ENCODE measurements at regions not wholly inside any gene's neighbourhood (a gene's known extent, or its start where the extent isn't known, plus 50 kb on each side); places are given as distances from the start of the nearest gene placed in this dataset.
"Not testable (repeated sequence)": the region's sequence is repeated elsewhere in the genome, so short reads cannot be mapped to it uniquely, and the experiment has no call there.

GRCh38 chr6:149237464-149237863, 80.0 kb upstream of the TAB2 start:
- H3K4me3 ChIP-seq (ENCODE audit: control insufficient read depth in 1 of 7, extremely low read depth in 1 of 7, insufficient read depth in 4 of 7, low read depth in 2 of 7, low read length in 6 of 7) = no peak overlapping the region
- H3K9me3 ChIP-seq (ENCODE audit: control extremely low read depth in 1 of 5, control insufficient read depth in 4 of 5, insufficient read depth in 2 of 5, low read depth in 1 of 5, low read length in 4 of 5) = peaks cover 0 to 18% (median 3%) of the 10 kb centered on the region in 5 experiments
- 97% methylated on average over 6 of the region's 6 CpGs for WGBS (ENCODE audit: insufficient coverage)
- H3K4me1 ChIP-seq (ENCODE audit: control extremely low read depth in 1 of 4, control insufficient read depth in 4 of 4, insufficient read depth in 4 of 4, low read length in 3 of 4) = peaks cover 7 to 34% (median 29%) of the 10 kb centered on the region in 4 experiments
- ChIA-PET CTCF (interaction anchor here (2.0 kb wide), 1 partner anchor 14 kb away, joined by 4 read pairs; no protein-coding TSS in a partner anchor), POLR2A (no interaction called here)
- H3K27ac ChIP-seq (ENCODE audit: insufficient read depth in 1 of 2, low read depth in 1 of 2, low read length in 2 of 2, poor library complexity in 1 of 2, severe bottlenecking in 2 of 2) = no peak overlapping the region
- H3K36me3 ChIP-seq (ENCODE audit: control insufficient read depth in 4 of 4, insufficient read depth in 4 of 4, low read length in 3 of 4) = no peaks in the 10 kb centered on the region
- no peak for DNase-seq
- H3K27me3 ChIP-seq (replicated peaks in 2 of 5; ENCODE audit: control insufficient read depth in 4 of 5, insufficient read depth in 5 of 5, low read length in 4 of 5) = no peaks in the 10 kb centered on the region

- Histone ChIP-seq H3K27ac (ENCODE audit: insufficient read depth in 1 of 2, low read depth in 1 of 2, low read length in 2 of 2, poor library complexity in 1 of 2, severe bottlenecking in 2 of 2) (no peak overlapping the region), H3K9me3 (ENCODE audit: control extremely low read depth in 1 of 5, control insufficient read depth in 4 of 5, insufficient read depth in 2 of 5, low read depth in 1 of 5, low read length in 4 of 5) (peaks cover 0 to 20% (median 3%) of the 10 kb centered on the region in 5 experiments), H3K27me3 (replicated peaks in 2 of 5; ENCODE audit: control insufficient read depth in 4 of 5, insufficient read depth in 5 of 5, low read length in 4 of 5) (no peaks in the 10 kb centered on the region), H3K4me3 (ENCODE audit: control insufficient read depth in 1 of 7, extremely low read depth in 1 of 7, insufficient read depth in 4 of 7, low read depth in 2 of 7, low read length in 6 of 7) (no peak overlapping the region), H3K4me1 (ENCODE audit: control extremely low read depth in 1 of 4, control insufficient read depth in 4 of 4, insufficient read depth in 4 of 4, low read length in 3 of 4) (peaks cover 7 to 12% (median 11%) of the 10 kb centered on the region in 4 experiments), H3K36me3 (ENCODE audit: control insufficient read depth in 4 of 4, insufficient read depth in 4 of 4, low read length in 3 of 4) (no peaks in the 10 kb centered on the region)
- POLR2A ChIA-PET = no interaction called here
- no peak for DNase-seq
- CTCF ChIA-PET = no interaction called here
- WGBS (ENCODE audit: insufficient coverage) = 100% methylated on average over 2 of the region's 6 CpGs
Observed at GRCh38 chr6:149239573-149240209, 77.8 kb upstream of the TAB2 start.

- DNase-seq = no peak
- WGBS (ENCODE audit: insufficient coverage) = 96% methylated on average over 5 of the region's 5 CpGs
- Histone ChIP-seq H3K27ac (ENCODE audit: insufficient read depth in 1 of 2, low read depth in 1 of 2, low read length in 2 of 2, poor library complexity in 1 of 2, severe bottlenecking in 2 of 2) (no peak overlapping the region), H3K4me3 (ENCODE audit: control insufficient read depth in 1 of 7, extremely low read depth in 1 of 7, insufficient read depth in 4 of 7, low read depth in 2 of 7, low read length in 6 of 7) (no peak overlapping the region), H3K9me3 (ENCODE audit: control extremely low read depth in 1 of 5, control insufficient read depth in 4 of 5, insufficient read depth in 2 of 5, low read depth in 1 of 5, low read length in 4 of 5) (peaks cover 0 to 20% (median 3%) of the 10 kb centered on the region in 5 experiments), H3K27me3 (replicated peaks in 2 of 5; ENCODE audit: control insufficient read depth in 4 of 5, insufficient read depth in 5 of 5, low read length in 4 of 5) (no peaks in the 10 kb centered on the region), H3K4me1 (ENCODE audit: control extremely low read depth in 1 of 4, control insufficient read depth in 4 of 4, insufficient read depth in 4 of 4, low read length in 3 of 4) (peaks cover 0 to 11% (median 7%) of the 10 kb centered on the region in 4 experiments), H3K36me3 (ENCODE audit: control insufficient read depth in 4 of 4, insufficient read depth in 4 of 4, low read length in 3 of 4) (no peaks in the 10 kb centered on the region)
- ChIA-PET POLR2A (no interaction called here), CTCF (no interaction called here)
Observed at GRCh38 chr6:149242883-149243282, 74.6 kb upstream of the TAB2 start.

- Histone ChIP-seq H3K27me3 (replicated peaks in 2 of 5; ENCODE audit: control insufficient read depth in 4 of 5, insufficient read depth in 5 of 5, low read length in 4 of 5) (no peaks in the 10 kb centered on the region), H3K4me1 (ENCODE audit: control extremely low read depth in 1 of 4, control insufficient read depth in 4 of 4, insufficient read depth in 4 of 4, low read length in 3 of 4) (peaks cover 0 to 12% (median 7%) of the 10 kb centered on the region in 4 experiments), H3K27ac (ENCODE audit: insufficient read depth in 1 of 2, low read depth in 1 of 2, low read length in 2 of 2, poor library complexity in 1 of 2, severe bottlenecking in 2 of 2) (no peak overlapping the region), H3K9me3 (ENCODE audit: control extremely low read depth in 1 of 5, control insufficient read depth in 4 of 5, insufficient read depth in 2 of 5, low read depth in 1 of 5, low read length in 4 of 5) (peaks cover 0 to 15% (median 3%) of the 10 kb centered on the region in 5 experiments), H3K36me3 (ENCODE audit: control insufficient read depth in 4 of 4, insufficient read depth in 4 of 4, low read length in 3 of 4) (no peaks in the 10 kb centered on the region), H3K4me3 (ENCODE audit: control insufficient read depth in 1 of 7, extremely low read depth in 1 of 7, insufficient read depth in 4 of 7, low read depth in 2 of 7, low read length in 6 of 7) (no peak overlapping the region)
- ChIA-PET CTCF (no interaction called here), POLR2A (no interaction called here)
- WGBS (ENCODE audit: insufficient coverage) = 86% methylated on average over 7 of the region's 7 CpGs
- no peak for DNase-seq
Observed at GRCh38 chr6:149244105-149244504, 73.4 kb upstream of the TAB2 start.

GRCh38 chr6:149246691-149247384, 70.7 kb upstream of the TAB2 start:
- peaks cover 0 to 14% (median 8%) of the 10 kb centered on the region in 4 experiments for H3K4me1 ChIP-seq (ENCODE audit: control extremely low read depth in 1 of 4, control insufficient read depth in 4 of 4, insufficient read depth in 4 of 4, low read length in 3 of 4)
- no peaks in the 10 kb centered on the region for H3K27me3 ChIP-seq (replicated peaks in 2 of 5; ENCODE audit: control insufficient read depth in 4 of 5, insufficient read depth in 5 of 5, low read length in 4 of 5)
- peak in 2 of 3 donors; percentile 32 to 48 for DNase-seq
- POLR2A ChIA-PET = no interaction called here
- CTCF ChIA-PET = interaction anchor here (1.0 to 1.6 kb wide), 2 partner anchors 14 to 18 kb away, joined by 3 read pairs; no protein-coding TSS in a partner anchor
- H3K4me3 ChIP-seq (ENCODE audit: control insufficient read depth in 1 of 7, extremely low read depth in 1 of 7, insufficient read depth in 4 of 7, low read depth in 2 of 7, low read length in 6 of 7) = peak overlapping the region in 2 of 7 experiments; percentile 3 to 7
- H3K36me3 ChIP-seq (ENCODE audit: control insufficient read depth in 4 of 4, insufficient read depth in 4 of 4, low read length in 3 of 4) = no peaks in the 10 kb centered on the region
- no peak overlapping the region for H3K27ac ChIP-seq (ENCODE audit: insufficient read depth in 1 of 2, low read depth in 1 of 2, low read length in 2 of 2, poor library complexity in 1 of 2, severe bottlenecking in 2 of 2)
- WGBS (ENCODE audit: insufficient coverage) = 69% methylated on average over 13 of the region's 13 CpGs
- H3K9me3 ChIP-seq (ENCODE audit: control extremely low read depth in 1 of 5, control insufficient read depth in 4 of 5, insufficient read depth in 2 of 5, low read depth in 1 of 5, low read length in 4 of 5) = peaks cover 0 to 1% (median 0%) of the 10 kb centered on the region in 5 experiments

- Histone ChIP-seq H3K36me3 (ENCODE audit: control insufficient read depth in 4 of 4, insufficient read depth in 4 of 4, low read length in 3 of 4) (no peaks in the 10 kb centered on the region), H3K27me3 (replicated peaks in 2 of 5; ENCODE audit: control insufficient read depth in 4 of 5, insufficient read depth in 5 of 5, low read length in 4 of 5) (no peaks in the 10 kb centered on the region), H3K4me3 (ENCODE audit: control insufficient read depth in 1 of 7, extremely low read depth in 1 of 7, insufficient read depth in 4 of 7, low read depth in 2 of 7, low read length in 6 of 7) (no peak overlapping the region), H3K27ac (ENCODE audit: insufficient read depth in 1 of 2, low read depth in 1 of 2, low read length in 2 of 2, poor library complexity in 1 of 2, severe bottlenecking in 2 of 2) (no peak overlapping the region), H3K9me3 (ENCODE audit: control extremely low read depth in 1 of 5, control insufficient read depth in 4 of 5, insufficient read depth in 2 of 5, low read depth in 1 of 5, low read length in 4 of 5) (peaks cover 0 to 1% (median 0%) of the 10 kb centered on the region in 5 experiments), H3K4me1 (ENCODE audit: control extremely low read depth in 1 of 4, control insufficient read depth in 4 of 4, insufficient read depth in 4 of 4, low read length in 3 of 4) (peaks cover 0 to 14% (median 8%) of the 10 kb centered on the region in 4 experiments)
- 97% methylated on average over 6 of the region's 6 CpGs for WGBS (ENCODE audit: insufficient coverage)
- CTCF ChIA-PET = interaction anchor here (1.0 to 1.6 kb wide), 2 partner anchors 15 to 19 kb away, joined by 3 read pairs; no protein-coding TSS in a partner anchor
- DNase-seq = no peak
- POLR2A ChIA-PET = no interaction called here
Observed at GRCh38 chr6:149247385-149247763, 70.1 kb upstream of the TAB2 start.

GRCh38 chr6:149248263-149248662, 69.2 kb upstream of the TAB2 start:
- H3K9me3 ChIP-seq (ENCODE audit: control extremely low read depth in 1 of 5, control insufficient read depth in 4 of 5, insufficient read depth in 2 of 5, low read depth in 1 of 5, low read length in 4 of 5); H3K27me3 ChIP-seq (replicated peaks in 2 of 5; ENCODE audit: control insufficient read depth in 4 of 5, insufficient read depth in 5 of 5, low read length in 4 of 5); H3K27ac ChIP-seq (ENCODE audit: insufficient read depth in 1 of 2, low read depth in 1 of 2, low read length in 2 of 2, poor library complexity in 1 of 2, severe bottlenecking in 2 of 2); DNase-seq; H3K36me3 ChIP-seq (ENCODE audit: control insufficient read depth in 4 of 4, insufficient read depth in 4 of 4, low read length in 3 of 4); H3K4me3 ChIP-seq (ENCODE audit: control insufficient read depth in 1 of 7, extremely low read depth in 1 of 7, insufficient read depth in 4 of 7, low read depth in 2 of 7, low read length in 6 of 7): not testable (repeated sequence)
- CTCF ChIA-PET = interaction anchor here (0.8 to 1.6 kb wide), 2 partner anchors 12 to 16 kb away, joined by 3 read pairs; no protein-coding TSS in a partner anchor
- H3K4me1 ChIP-seq (ENCODE audit: control extremely low read depth in 1 of 4, control insufficient read depth in 4 of 4, insufficient read depth in 4 of 4, low read length in 3 of 4) = peaks cover 0 to 14% (median 8%) of the 10 kb centered on the region in 4 experiments
- WGBS (ENCODE audit: insufficient coverage) = 93% methylated on average over 4 of the region's 5 CpGs
- POLR2A ChIA-PET = interaction anchor here (0.7 kb wide), 1 partner anchor 103 kb away, joined by 3 read pairs; no protein-coding TSS in a partner anchor

Measured in common myeloid progenitor, CD34-positive (primary cell).